Mesendoderm (in vitro differentiated cells): ENCODE measurements at regions not wholly inside any gene's neighbourhood (a gene's known extent, or its start where the extent isn't known, plus 50 kb on each side); places are given as distances from the start of the nearest gene placed in this dataset.
"Not testable (repeated sequence)": the region's sequence is repeated elsewhere in the genome, so short reads cannot be mapped to it uniquely, and the experiment has no call there.

Source experiments
- DNase-seq: peaks from one replicate; pipeline ENCODE4 v3.0.0; 2013
- H2AK5ac ChIP-seq: 2 replicates; pipeline ENCODE4 v1.6.1; 2013; ENCODE audit warnings: low read length, inconsistent platforms
- H2BK120ac ChIP-seq: 2 replicates; pipeline ENCODE4 v1.6.1; 2013; ENCODE audit warnings: low read depth, mild to moderate bottlenecking, low read length, moderate library complexity, mixed read lengths
- H2BK15ac ChIP-seq: replicated peaks from 2 replicates; pipeline ENCODE4 v1.6.1; 2013; ENCODE audit warnings: low read depth, mild to moderate bottlenecking, moderate library complexity
- H2BK5ac ChIP-seq: 2 replicates; pipeline ENCODE4 v1.6.1; 2013; ENCODE audit warnings: low read length, inconsistent platforms
- H3K18ac ChIP-seq: 2 replicates; pipeline ENCODE4 v1.6.1; 2013; ENCODE audit warnings: mild to moderate bottlenecking, low read length, mixed read lengths
- H3K23ac ChIP-seq: one replicate; pipeline ENCODE4 v1.6.1; 2013; ENCODE audit warnings: low read length
- H3K27ac ChIP-seq: 2 replicates; pipeline ENCODE4 v1.5.1; 2013; ENCODE audit warnings: low read depth, mild to moderate bottlenecking, inconsistent platforms, low read length, moderate library complexity
- H3K27me3 ChIP-seq: 2 replicates; pipeline ENCODE4 v1.6.1; 2013; ENCODE audit warnings: low read length, control low read depth, mild to moderate bottlenecking, inconsistent platforms; ENCODE audit not compliant: insufficient read depth, poor library complexity
- H3K36me3 ChIP-seq: 2 replicates; pipeline ENCODE4 v1.6.1; 2013; ENCODE audit warnings: low read length, inconsistent platforms; ENCODE audit not compliant: control insufficient read depth, insufficient read depth
- H3K4ac ChIP-seq: one replicate; pipeline ENCODE4 v1.6.1; 2013; ENCODE audit warnings: low read depth, mild to moderate bottlenecking, low read length, moderate library complexity
- H3K4me1 ChIP-seq: 2 replicates; pipeline ENCODE4 v1.6.1; 2013; ENCODE audit warnings: low read depth, low read length, inconsistent platforms; ENCODE audit not compliant: control insufficient read depth
- H3K4me2 ChIP-seq: 2 replicates; pipeline ENCODE4 v1.6.1; 2013; ENCODE audit warnings: low read length
- H3K4me3 ChIP-seq: 2 replicates; pipeline ENCODE4 v1.5.1; 2013; ENCODE audit warnings: mild to moderate bottlenecking, low read length
- H3K56ac ChIP-seq: one replicate; pipeline ENCODE4 v1.6.1; 2013; ENCODE audit warnings: low read length
- H3K79me1 ChIP-seq: 2 replicates; pipeline ENCODE4 v1.6.1; 2013; ENCODE audit warnings: low read length, inconsistent platforms
- H3K79me2 ChIP-seq: 2 replicates; pipeline ENCODE4 v1.6.1; 2013; ENCODE audit warnings: mild to moderate bottlenecking, low read length; ENCODE audit not compliant: control insufficient read depth, insufficient read depth
- H3K9ac ChIP-seq: 2 replicates; pipeline ENCODE4 v1.6.1; 2013; ENCODE audit warnings: low read length, inconsistent platforms
- H4K5ac ChIP-seq: one replicate; pipeline ENCODE4 v1.6.1; 2013; ENCODE audit warnings: low read length
- H4K8ac ChIP-seq: one replicate; pipeline ENCODE4 v1.6.1; 2013; ENCODE audit warnings: low read depth, mild to moderate bottlenecking, control low read depth, low read length, moderate library complexity
- WGBS: extraction: QIAGEN DNeasy Blood & Tissue Kit; methylation state at CpG from one replicate; pipeline ENCODE4 v1.1.7; 2013; ENCODE audit warnings: low lambda C conversion rate, missing lambda C conversion rate; ENCODE audit not compliant: insufficient coverage; ENCODE audit errors: extremely low coverage; 5-methylcytosine and 5-hydroxymethylcytosine counted together

GRCh38 chr2:16026816-16027501 lies 86.6 kb downstream of the MYCN start:
- Histone ChIP-seq H2BK5ac (no peak overlapping the region), H3K36me3 (no peaks in the 10 kb centered on the region), H3K18ac (no peak overlapping the region), H3K27ac (no peak overlapping the region), H4K8ac (no peak overlapping the region), H3K4me1 (no peaks in the 10 kb centered on the region), H2BK120ac (no peak overlapping the region), H3K4me2 (no peak overlapping the region), H3K79me2 (no peaks in the 10 kb centered on the region), H3K4me3 (no peak overlapping the region), H3K23ac (no peak overlapping the region), H3K56ac (no peak overlapping the region), H2BK15ac (no peak overlapping the region), H3K79me1 (no peaks in the 10 kb centered on the region), H3K9ac (no peak overlapping the region), H2AK5ac (no peak overlapping the region), H3K27me3 (no peaks in the 10 kb centered on the region), H4K5ac (no peak overlapping the region), H3K4ac (no peak overlapping the region)
- no peak for DNase-seq
- no CpG with 5 or more reads among the region's 8 CpGs for WGBS

GRCh38 chr2:16025876-16026640 lies 85.7 kb downstream of the MYCN start:
- no peak overlapping the region for H3K4me3 ChIP-seq
- H2AK5ac ChIP-seq = no peak overlapping the region
- H3K18ac ChIP-seq = no peak overlapping the region
- no peak overlapping the region for H3K56ac ChIP-seq
- no peak overlapping the region for H2BK5ac ChIP-seq
- H2BK120ac ChIP-seq = no peak overlapping the region
- no peak for DNase-seq
- H3K4me2 ChIP-seq = no peak overlapping the region
- no peak overlapping the region for H3K4ac ChIP-seq
- no peaks in the 10 kb centered on the region for H3K79me1 ChIP-seq
- no peaks in the 10 kb centered on the region for H3K36me3 ChIP-seq
- H3K9ac ChIP-seq = no peak overlapping the region
- WGBS = no CpG with 5 or more reads among the region's 17 CpGs
- no peaks in the 10 kb centered on the region for H3K79me2 ChIP-seq
- no peak overlapping the region for H4K5ac ChIP-seq
- no peaks in the 10 kb centered on the region for H3K27me3 ChIP-seq
- no peak overlapping the region for H4K8ac ChIP-seq
- no peak overlapping the region for H3K27ac ChIP-seq
- no peak overlapping the region for H2BK15ac ChIP-seq
- no peaks in the 10 kb centered on the region for H3K4me1 ChIP-seq
- no peak overlapping the region for H3K23ac ChIP-seq

GRCh38 chr2:16025211-16025875 lies 85.0 kb downstream of the MYCN start:
- H4K5ac ChIP-seq = no peak overlapping the region
- H3K27me3 ChIP-seq = no peaks in the 10 kb centered on the region
- no CpG with 5 or more reads among the region's 8 CpGs for WGBS
- H3K79me1 ChIP-seq = no peaks in the 10 kb centered on the region
- H3K4me1 ChIP-seq = no peaks in the 10 kb centered on the region
- no peak for DNase-seq
- no peak overlapping the region for H3K4me2 ChIP-seq
- H2BK120ac ChIP-seq = no peak overlapping the region
- H3K4ac ChIP-seq = no peak overlapping the region
- no peak overlapping the region for H3K18ac ChIP-seq
- no peak overlapping the region for H2BK5ac ChIP-seq
- no peak overlapping the region for H3K56ac ChIP-seq
- no peak overlapping the region for H4K8ac ChIP-seq
- no peak overlapping the region for H2AK5ac ChIP-seq
- no peak overlapping the region for H3K23ac ChIP-seq
- H3K36me3 ChIP-seq = no peaks in the 10 kb centered on the region
- H3K79me2 ChIP-seq = no peaks in the 10 kb centered on the region
- no peak overlapping the region for H2BK15ac ChIP-seq
- H3K4me3 ChIP-seq = no peak overlapping the region
- no peak overlapping the region for H3K9ac ChIP-seq
- H3K27ac ChIP-seq = no peak overlapping the region

- not testable (repeated sequence) for H2BK5ac ChIP-seq, H3K27me3 ChIP-seq, H3K4ac ChIP-seq, H3K18ac ChIP-seq, H3K27ac ChIP-seq, H3K4me1 ChIP-seq, H3K23ac ChIP-seq, H4K8ac ChIP-seq, H3K79me2 ChIP-seq, H2BK15ac ChIP-seq, DNase-seq, H3K4me3 ChIP-seq, H3K9ac ChIP-seq, H2BK120ac ChIP-seq, H2AK5ac ChIP-seq, H4K5ac ChIP-seq, H3K36me3 ChIP-seq, H3K4me2 ChIP-seq, H3K79me1 ChIP-seq, H3K56ac ChIP-seq
- WGBS = no CpG with 5 or more reads among the region's 8 CpGs
Measured at GRCh38 chr2:16024628-16025027, 84.3 kb downstream of the MYCN start.

GRCh38 chr2:16023506-16024360 lies 83.4 kb downstream of the MYCN start:
- Histone ChIP-seq H3K27ac (no peak overlapping the region), H3K56ac (no peak overlapping the region), H3K27me3 (no peaks in the 10 kb centered on the region), H2AK5ac (no peak overlapping the region), H3K4me1 (no peaks in the 10 kb centered on the region), H3K18ac (no peak overlapping the region), H3K4me3 (no peak overlapping the region), H2BK5ac (no peak overlapping the region), H3K79me1 (no peaks in the 10 kb centered on the region), H4K8ac (no peak overlapping the region), H3K4me2 (no peak overlapping the region), H2BK120ac (no peak overlapping the region), H2BK15ac (no peak overlapping the region), H3K4ac (no peak overlapping the region), H3K23ac (no peak overlapping the region), H3K9ac (no peak overlapping the region), H3K36me3 (no peaks in the 10 kb centered on the region), H3K79me2 (no peaks in the 10 kb centered on the region), H4K5ac (no peak overlapping the region)
- WGBS = no CpG with 5 or more reads among the region's 5 CpGs
- no peak for DNase-seq
